IMR-90 (cell line): ENCODE measurements at regions not wholly inside any gene's neighbourhood (a gene's known extent, or its start where the extent isn't known, plus 50 kb on each side); places are given as distances from the start of the nearest gene placed in this dataset.

Experiments used
- ATAC-seq: fragments of 200-7000 bp; cut with Tn5 transposase; 2 replicates; pipeline ENCODE4 v1.9.1; 2020; ENCODE audit warnings: low read depth, mild to moderate bottlenecking, moderate library complexity
- BruUV-seq: library from RNA; stranded (reverse); fragments of 400-500 nt; replicated peaks from 2 replicates; lab custom pipeline; 2021; lab: Mats Ljungman, UMichigan
- CTCF ChIA-PET: fragments of 300-600 bp; formaldehyde crosslinking; extraction: SDS; loops from one replicate; lab custom pipeline; 2021; ENCODE audit warnings: antibody characterized with exemption; lab: Yijun Ruan, JAX
- POLR2A ChIA-PET: fragments of 300-600 bp; sonication (Branson Sonifier 250); formaldehyde crosslinking; loops from one replicate; lab custom pipeline; 2022; ENCODE audit warnings: antibody characterized with exemption; ENCODE audit not compliant: unreplicated experiment; lab: Charles Lee
- DNase-seq: peaks from one replicate; pipeline ENCODE4 v3.0.0; 2013
- H2AFZ ChIP-seq: replicated peaks from 2 replicates; pipeline ENCODE3; 2013; ENCODE audit warnings: low read length, mild to moderate bottlenecking; ENCODE audit not compliant: poor library complexity
- H2AK5ac ChIP-seq: 2 replicates; pipeline ENCODE4 v1.6.1; 2013; ENCODE audit warnings: low read depth, low read length, inconsistent platforms
- H2AK9ac ChIP-seq: replicated peaks from 2 replicates; pipeline ENCODE3; 2013; ENCODE audit warnings: mild to moderate bottlenecking, low read depth, low read length, moderate library complexity; ENCODE audit not compliant: poor library complexity
- H2BK120ac ChIP-seq: 2 replicates; pipeline ENCODE4 v1.6.1; 2013; ENCODE audit warnings: low read depth, low read length, inconsistent platforms
- H2BK15ac ChIP-seq: 3 replicates; pipeline ENCODE4 v1.6.1; 2013; ENCODE audit warnings: low read depth, low read length, inconsistent platforms
- H2BK20ac ChIP-seq: 2 replicates; pipeline ENCODE4 v1.6.1; 2013; ENCODE audit warnings: low read depth, mild to moderate bottlenecking, inconsistent platforms, low read length, moderate library complexity
- H2BK5ac ChIP-seq: 2 replicates; pipeline ENCODE4 v1.6.1; 2013; ENCODE audit warnings: mild to moderate bottlenecking, low read depth, low read length, inconsistent platforms; ENCODE audit not compliant: poor library complexity, severe bottlenecking
- H3K14ac ChIP-seq: replicated peaks from 2 replicates; pipeline ENCODE4 v1.6.1; 2013; ENCODE audit warnings: low read depth, low read length, inconsistent platforms
- H3K18ac ChIP-seq: 2 replicates; pipeline ENCODE4 v1.6.1; 2013; ENCODE audit warnings: low read depth, low read length, control low read depth
- H3K23ac ChIP-seq: 2 replicates; pipeline ENCODE4 v1.6.1; 2013; ENCODE audit warnings: low read depth, low read length, inconsistent platforms
- H3K27ac ChIP-seq: 2 replicates; pipeline ENCODE4 v1.5.1; 2013; ENCODE audit warnings: mild to moderate bottlenecking, control low read depth, low read length; ENCODE audit not compliant: insufficient read depth
- H3K27me3 ChIP-seq: 2 replicates; pipeline ENCODE4 v1.6.1; 2013; ENCODE audit warnings: low read length; ENCODE audit not compliant: control insufficient read depth, insufficient read depth
- H3K36me3 ChIP-seq: 2 replicates; pipeline ENCODE4 v1.6.1; 2013; ENCODE audit warnings: low read length, mixed read lengths; ENCODE audit not compliant: control insufficient read depth, insufficient read depth
- H3K4ac ChIP-seq: 2 replicates; pipeline ENCODE4 v1.6.1; 2013; ENCODE audit warnings: low read depth, low read length, inconsistent platforms
- H3K4me1 ChIP-seq: 2 replicates; pipeline ENCODE4 v1.6.1; 2013; ENCODE audit warnings: low read length, mixed read lengths; ENCODE audit not compliant: control insufficient read depth, insufficient read depth
- H3K4me2 ChIP-seq: 2 replicates; pipeline ENCODE4 v1.6.1; 2013; ENCODE audit warnings: low read depth, mild to moderate bottlenecking, control low read depth, low read length, moderate library complexity
- H3K4me3 ChIP-seq: 2 replicates; pipeline ENCODE4 v1.5.1; 2013; ENCODE audit warnings: low read depth, mild to moderate bottlenecking, control low read depth, low read length, moderate library complexity; ENCODE audit not compliant: insufficient read depth
- H3K56ac ChIP-seq: 2 replicates; pipeline ENCODE4 v1.6.1; 2013; ENCODE audit warnings: low read length, inconsistent platforms; ENCODE audit not compliant: insufficient read depth; ENCODE audit errors: extremely low read depth
- H3K79me1 ChIP-seq, 2 experiments: 2 replicates each; pipeline ENCODE4 v1.6.1; 2013; ENCODE audit warnings: low read length in 2 of 2, inconsistent platforms in 1 of 2, low read depth in 1 of 2
- H3K9ac ChIP-seq: 2 replicates; pipeline ENCODE4 v1.6.1; 2013; ENCODE audit warnings: low read depth, low read length, control low read depth
- H3K9me1 ChIP-seq: 2 replicates; pipeline ENCODE4 v1.6.1; 2013; ENCODE audit warnings: low read length, inconsistent platforms; ENCODE audit not compliant: insufficient read depth
- H3K9me3 ChIP-seq: 2 replicates; pipeline ENCODE4 v1.6.1; 2013; ENCODE audit warnings: low read length; ENCODE audit not compliant: control insufficient read depth, insufficient read depth
- H4K20me1 ChIP-seq: 2 replicates; pipeline ENCODE4 v1.6.1; 2013; ENCODE audit warnings: low read length, inconsistent platforms; ENCODE audit not compliant: insufficient read depth
- H4K5ac ChIP-seq: 2 replicates; pipeline ENCODE4 v1.6.1; 2013; ENCODE audit warnings: mild to moderate bottlenecking, low read depth, low read length, control low read depth
- H4K8ac ChIP-seq, 2 experiments: 2 replicates each; pipeline ENCODE4 v1.6.1; 2013; ENCODE audit warnings: low read depth in 2 of 2, low read length in 2 of 2, control low read depth in 1 of 2, inconsistent platforms in 1 of 2
- H4K91ac ChIP-seq: 2 replicates; pipeline ENCODE4 v1.6.1; 2013; ENCODE audit warnings: low read depth, low read length, inconsistent platforms; ENCODE audit not compliant: insufficient read depth
- BHLHE40 ChIP-seq: fragments of 150-350 bp; IDR thresholded peaks from 2 replicates; pipeline ENCODE4 v1.6.1; 2016; ENCODE audit warnings: mild to moderate bottlenecking, low read depth, low read length
- CHD1 ChIP-seq: IDR thresholded peaks from 2 replicates; pipeline ENCODE4 v1.6.1; 2012; ENCODE audit warnings: low read depth, low read length, improper control_type of control experiment
- FOS ChIP-seq: fragments of 150-350 bp; IDR thresholded peaks from 2 replicates; pipeline ENCODE4 v1.6.1; 2016; ENCODE audit warnings: low read depth, low read length
- MXI1 ChIP-seq: IDR thresholded peaks from 2 replicates; pipeline ENCODE4 v1.6.1; 2012; ENCODE audit warnings: low read depth, mild to moderate bottlenecking, low read length, moderate library complexity, borderline replicate concordance
- POLR2A ChIP-seq: IDR thresholded peaks from 2 replicates; pipeline ENCODE4 v1.6.1; 2012; ENCODE audit warnings: mild to moderate bottlenecking, low read depth, low read length
- RAD21 ChIP-seq: IDR thresholded peaks from 2 replicates; pipeline ENCODE4 v1.6.1; 2012; ENCODE audit warnings: low read length, improper control_type of control experiment
- WGBS, 2 experiments: methylation state at CpG; one replicate each; pipeline versions ENCODE4 v1.1.5 to v1.1.7; 2013; ENCODE audit warnings: missing lambda C conversion rate in 2 of 2; ENCODE audit not compliant: insufficient read length in 1 of 2; ENCODE audit errors: extremely low coverage in 2 of 2; 5-methylcytosine and 5-hydroxymethylcytosine counted together
- dilution Hi-C: fragments of 300-500 bp; cut with HindIII; formaldehyde crosslinking; loops from one replicate; pipeline ENCODE4 v1.14.3; 2018; ENCODE audit warnings: low sequenced_read_pairs; ENCODE audit not compliant: unreplicated experiment
- in situ Hi-C: fragments of 300-500 bp; cut with MboI; formaldehyde crosslinking; loops from 3 replicates; pipeline ENCODE4 v1.14.3; 2019; ENCODE audit warnings: low sequenced_read_pairs, inconsistent platforms, mixed read lengths
- intact Hi-C: fragments of 100-400 bp; cut with micrococcal nuclease; formaldehyde crosslinking; loops from 2 replicates; pipeline ENCODE4 v1.10.0; 2022
- TF ChIP-seq, protein P1 (sequence below): fragments of 150-350 bp; IDR thresholded peaks from 2 replicates; pipeline ENCODE4 v1.6.1; 2016; ENCODE audit warnings: low read depth, mild to moderate bottlenecking, low read length, moderate library complexity, borderline replicate concordance

DNA sequence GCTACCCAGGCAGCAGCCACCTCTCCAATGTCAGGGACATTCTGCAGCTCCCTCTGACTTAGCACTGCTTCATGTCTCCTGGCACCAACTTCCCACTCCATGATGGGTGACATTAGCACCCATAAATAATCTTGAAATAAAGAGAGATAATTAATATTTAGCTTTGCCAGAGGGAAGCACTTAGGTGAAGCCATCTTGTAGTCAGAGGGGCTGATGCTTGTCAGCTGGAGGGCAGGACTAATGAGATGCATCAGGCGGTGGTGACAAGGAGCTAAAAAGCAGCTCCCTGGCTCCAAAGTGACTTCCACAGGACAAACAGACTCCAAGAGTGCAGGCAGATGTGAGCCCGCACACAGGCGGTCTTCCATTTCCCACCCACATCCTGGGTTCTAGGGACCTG lies 153.0 kb upstream of the ID2 start:
- Histone ChIP-seq H3K9ac (no peak overlapping the region), H2BK15ac (no peak overlapping the region), H3K23ac (no peak overlapping the region), H3K79me1 (no peaks in the 10 kb centered on the region), H2BK120ac (no peak overlapping the region), H3K4me2 (no peak overlapping the region), H3K4me3 (no peak overlapping the region), H3K9me3 (peaks cover 5% of the 10 kb centered on the region), H2AK9ac (no peak overlapping the region), H3K56ac (no peak overlapping the region), H3K9me1 (no peaks in the 10 kb centered on the region), H3K27ac (no peak overlapping the region), H2AFZ (no peak overlapping the region), H3K18ac (no peak overlapping the region), H3K36me3 (no peaks in the 10 kb centered on the region), H3K27me3 (peaks cover 14% of the 10 kb centered on the region), H2BK5ac (no peak overlapping the region), H3K4ac (no peak overlapping the region), H3K14ac (no peak overlapping the region), H4K20me1 (no peaks in the 10 kb centered on the region), H2BK20ac (no peak overlapping the region), H4K5ac (no peak overlapping the region), H3K4me1 (no peaks in the 10 kb centered on the region), H4K91ac (no peak overlapping the region), H4K8ac (no peak overlapping the region), H2AK5ac (no peak overlapping the region)
- no TSS peak for BruUV-seq
- intact Hi-C loops = no loop called here
- ATAC-seq = no peak
- ChIA-PET POLR2A (interaction anchor here (0.5 kb wide), 1 partner anchor 11 kb away, joined by 3 read pairs; no protein-coding TSS in a partner anchor), CTCF (no interaction called here)
- in situ Hi-C loops = no loop called here
- no CpG with 5 or more reads among the region's 3 CpGs for WGBS, 2 experiments
- TF ChIP-seq FOS (no peak), CHD1 (no peak), BHLHE40 (no peak), RAD21 (no peak), MXI1 (no peak), POLR2A (no peak)
- TF ChIP-seq, protein P1, sequence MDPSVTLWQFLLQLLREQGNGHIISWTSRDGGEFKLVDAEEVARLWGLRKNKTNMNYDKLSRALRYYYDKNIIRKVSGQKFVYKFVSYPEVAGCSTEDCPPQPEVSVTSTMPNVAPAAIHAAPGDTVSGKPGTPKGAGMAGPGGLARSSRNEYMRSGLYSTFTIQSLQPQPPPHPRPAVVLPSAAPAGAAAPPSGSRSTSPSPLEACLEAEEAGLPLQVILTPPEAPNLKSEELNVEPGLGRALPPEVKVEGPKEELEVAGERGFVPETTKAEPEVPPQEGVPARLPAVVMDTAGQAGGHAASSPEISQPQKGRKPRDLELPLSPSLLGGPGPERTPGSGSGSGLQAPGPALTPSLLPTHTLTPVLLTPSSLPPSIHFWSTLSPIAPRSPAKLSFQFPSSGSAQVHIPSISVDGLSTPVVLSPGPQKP = no peak
- dilution Hi-C loops = no loop called here
- DNase-seq = no peak
